ENCODE measurements at regions not wholly inside any gene's neighbourhood (a gene's known extent, or its start where the extent isn't known, plus 50 kb on each side); places are given as distances from the start of the nearest gene placed in this dataset.

DNA sequence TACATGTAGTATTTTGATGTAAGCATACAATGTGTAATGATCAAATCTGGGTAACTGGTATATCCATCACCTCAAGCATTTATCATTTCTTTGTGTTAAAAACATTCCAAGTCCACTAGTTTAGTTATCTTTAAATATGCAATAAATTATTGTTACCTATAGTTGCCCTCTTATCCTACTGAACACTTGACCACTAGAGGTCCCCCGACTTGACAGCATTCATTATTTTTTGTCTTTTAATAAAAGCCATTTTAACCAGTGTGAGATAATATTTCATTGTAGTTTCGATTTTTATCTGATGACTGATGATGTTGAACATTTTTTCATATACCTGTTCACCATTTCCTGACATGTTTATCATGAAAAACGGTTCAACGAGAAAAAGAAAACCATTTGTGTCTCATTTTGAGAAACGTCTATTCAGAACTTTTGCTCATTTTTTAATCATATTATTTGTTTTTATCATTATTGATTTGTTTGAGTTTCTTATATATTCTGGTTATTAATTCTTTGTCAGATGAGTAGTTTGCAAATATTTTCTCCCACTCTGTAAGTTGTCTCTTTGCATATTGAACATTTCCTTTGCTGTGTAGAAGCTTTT, 199.0 kb upstream of the CXXC4 start:
- Histone ChIP-seq H3K36me3 (replicated peaks in 1 of 2; ENCODE audit: control insufficient read depth in 1 of 2, insufficient read depth in 2 of 2, low read length in 2 of 2) (no peaks in the 10 kb centered on the region), H3K4me2 (replicated peaks; ENCODE audit: extremely low read depth, low read length, poor library complexity, severe bottlenecking) (no peak overlapping the region), H3K27me3 (ENCODE audit: control insufficient read depth in 2 of 2, insufficient read depth in 2 of 2, low read length in 2 of 2) (no peaks in the 10 kb centered on the region), H2AFZ (ENCODE audit: insufficient read depth, low read depth, low read length, poor library complexity, severe bottlenecking) (no peak overlapping the region), H3K9me3 (replicated peaks in 1 of 2; ENCODE audit: control insufficient read depth in 1 of 2, insufficient read depth in 1 of 2, low read length in 2 of 2) (no peaks in the 10 kb centered on the region), H3K27ac (ENCODE audit: low read depth in 1 of 2, low read length in 2 of 2) (no peak overlapping the region), H3K9ac (ENCODE audit: insufficient read depth, low read length, poor library complexity, severe bottlenecking) (no peak overlapping the region), H3K4me3 (replicated peaks in 1 of 3; ENCODE audit: low read depth in 2 of 3, low read length in 3 of 3) (no peak overlapping the region), H4K20me1 (ENCODE audit: insufficient read depth, low read length) (no peaks in the 10 kb centered on the region), H3K4me1 (ENCODE audit: control insufficient read depth in 1 of 2, insufficient read depth in 2 of 2, low read length in 2 of 2) (no peaks in the 10 kb centered on the region), H3K79me2 (ENCODE audit: insufficient read depth, low read length) (no peaks in the 10 kb centered on the region)
- Mint-ChIP-seq H3K27ac (no peak overlapping the region), H3K36me3 (no peaks in the 10 kb centered on the region), H3K4me3 (no peak overlapping the region), H3K4me1 (no peaks in the 10 kb centered on the region), H3K27me3 (ENCODE audit: low read depth in 3 of 3) (peaks cover 0 to 2% (median 2%) of the 10 kb centered on the region in 3 donors), H3K9me3 (peaks cover 0 to 3% (median 0%) of the 10 kb centered on the region in 7 donors)
- intact Hi-C loops (cut with micrococcal nuclease): no loop called here
- TF ChIP-seq, protein P1, sequence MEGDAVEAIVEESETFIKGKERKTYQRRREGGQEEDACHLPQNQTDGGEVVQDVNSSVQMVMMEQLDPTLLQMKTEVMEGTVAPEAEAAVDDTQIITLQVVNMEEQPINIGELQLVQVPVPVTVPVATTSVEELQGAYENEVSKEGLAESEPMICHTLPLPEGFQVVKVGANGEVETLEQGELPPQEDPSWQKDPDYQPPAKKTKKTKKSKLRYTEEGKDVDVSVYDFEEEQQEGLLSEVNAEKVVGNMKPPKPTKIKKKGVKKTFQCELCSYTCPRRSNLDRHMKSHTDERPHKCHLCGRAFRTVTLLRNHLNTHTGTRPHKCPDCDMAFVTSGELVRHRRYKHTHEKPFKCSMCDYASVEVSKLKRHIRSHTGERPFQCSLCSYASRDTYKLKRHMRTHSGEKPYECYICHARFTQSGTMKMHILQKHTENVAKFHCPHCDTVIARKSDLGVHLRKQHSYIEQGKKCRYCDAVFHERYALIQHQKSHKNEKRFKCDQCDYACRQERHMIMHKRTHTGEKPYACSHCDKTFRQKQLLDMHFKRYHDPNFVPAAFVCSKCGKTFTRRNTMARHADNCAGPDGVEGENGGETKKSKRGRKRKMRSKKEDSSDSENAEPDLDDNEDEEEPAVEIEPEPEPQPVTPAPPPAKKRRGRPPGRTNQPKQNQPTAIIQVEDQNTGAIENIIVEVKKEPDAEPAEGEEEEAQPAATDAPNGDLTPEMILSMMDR (IDR thresholded peaks at IDR 0.05): peak; percentile 41
- peak; percentile 0 to 2 (median 1) for DNase-seq
- WGBS (ENCODE audit: insufficient coverage): no CpG with 5 or more reads among the region's 5 CpGs

DNA sequence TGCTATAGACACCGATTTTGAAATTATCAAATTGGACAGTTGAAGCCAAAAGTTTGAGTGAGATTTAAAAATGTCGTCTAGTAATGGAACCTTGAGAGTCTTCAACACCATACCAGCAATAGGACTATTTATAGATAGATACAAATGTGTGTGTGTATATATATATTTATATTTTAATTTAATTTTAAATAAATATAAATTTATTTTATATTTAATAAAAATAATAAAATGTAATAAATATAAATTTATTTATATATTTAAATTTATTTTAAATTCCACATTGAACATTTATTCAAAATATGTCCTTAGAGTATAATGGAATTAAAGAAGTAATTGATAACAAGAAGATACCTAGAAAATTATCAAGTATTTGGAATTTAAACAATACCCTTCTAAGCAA, 221.9 kb upstream of the CXXC4 start:
- no peak overlapping the region for H2AFZ ChIP-seq (ENCODE audit: insufficient read depth, low read depth, low read length, poor library complexity, severe bottlenecking)
- no CpG with 5 or more reads among the region's 2 CpGs for WGBS (ENCODE audit: insufficient coverage)
- H3K27me3 ChIP-seq (ENCODE audit: control insufficient read depth in 2 of 2, insufficient read depth in 2 of 2, low read length in 2 of 2): no peaks in the 10 kb centered on the region
- H3K9ac ChIP-seq (ENCODE audit: insufficient read depth, low read length, poor library complexity, severe bottlenecking): no peak overlapping the region
- TF ChIP-seq, protein P1 (IDR thresholded peaks at IDR 0.05): no peak
- H3K4me2 ChIP-seq (replicated peaks; ENCODE audit: extremely low read depth, low read length, poor library complexity, severe bottlenecking): no peak overlapping the region
- Mint-ChIP-seq H3K27ac (no peak overlapping the region), H3K36me3 (no peaks in the 10 kb centered on the region), H3K27me3 (ENCODE audit: low read depth in 3 of 3) (peaks cover 0 to 6% (median 0%) of the 10 kb centered on the region in 3 donors), H3K9me3 (peaks cover 0 to 3% (median 0%) of the 10 kb centered on the region in 7 donors), H3K4me1 (no peaks in the 10 kb centered on the region), H3K4me3 (no peak overlapping the region)
- intact Hi-C loops (cut with micrococcal nuclease): no loop called here
- no peaks in the 10 kb centered on the region for H3K9me3 ChIP-seq (replicated peaks in 1 of 2; ENCODE audit: control insufficient read depth in 1 of 2, insufficient read depth in 1 of 2, low read length in 2 of 2)
- H3K4me3 ChIP-seq (replicated peaks in 1 of 3; ENCODE audit: low read depth in 2 of 3, low read length in 3 of 3): no peak overlapping the region
- no peak overlapping the region for H3K27ac ChIP-seq (ENCODE audit: low read depth in 1 of 2, low read length in 2 of 2)
- DNase-seq: no peak
- H3K4me1 ChIP-seq (ENCODE audit: control insufficient read depth in 1 of 2, insufficient read depth in 2 of 2, low read length in 2 of 2): no peaks in the 10 kb centered on the region
- no peaks in the 10 kb centered on the region for H3K79me2 ChIP-seq (ENCODE audit: insufficient read depth, low read length)
- H4K20me1 ChIP-seq (ENCODE audit: insufficient read depth, low read length): no peaks in the 10 kb centered on the region
- H3K36me3 ChIP-seq (replicated peaks in 1 of 2; ENCODE audit: control insufficient read depth in 1 of 2, insufficient read depth in 2 of 2, low read length in 2 of 2): no peaks in the 10 kb centered on the region
